GM21360 (cell line): ENCODE measurements at regions not wholly inside any gene's neighbourhood (a gene's known extent, or its start where the extent isn't known, plus 50 kb on each side); places are given as distances from the start of the nearest gene placed in this dataset.

Experiments
- ATAC-seq: cut with Tn5 transposase; IDR thresholded peaks from one replicate; pipeline ENCODE4 v1.9.1; 2021; ENCODE audit warnings: mild to moderate bottlenecking, moderate library complexity; ENCODE audit not compliant: unreplicated experiment

- ATAC-seq: no peak
Measured at GRCh38 chr18:64888956-64889355, 740.1 kb upstream of the LINC00305 start.

GRCh38 chr18:64886995-64887394 is 738.1 kb upstream of the LINC00305 start:
- ATAC-seq: no peak

GRCh38 chr18:64882896-64883295 is 734.0 kb upstream of the LINC00305 start:
- no peak for ATAC-seq

GRCh38 chr18:64876833-64877232 is 727.9 kb upstream of the LINC00305 start:
- ATAC-seq: no peak

- no peak for ATAC-seq
Measured at GRCh38 chr18:64872710-64873458, 724.0 kb upstream of the LINC00305 start.

GRCh38 chr18:64854112-64854511 is 705.2 kb upstream of the LINC00305 start:
- no peak for ATAC-seq

- no peak for ATAC-seq
Measured at GRCh38 chr18:64852281-64852680, 703.4 kb upstream of the LINC00305 start.

GRCh38 chr18:64851726-64852125 is 702.8 kb upstream of the LINC00305 start:
- ATAC-seq: no peak

- no peak for ATAC-seq
Measured at GRCh38 chr18:64850791-64851190, 701.9 kb upstream of the LINC00305 start.

- no peak for ATAC-seq
Measured at GRCh38 chr18:64840911-64841701, 692.2 kb upstream of the LINC00305 start.

- no peak for ATAC-seq
Measured at GRCh38 chr18:64810354-64810753, 661.5 kb upstream of the LINC00305 start.

GRCh38 chr18:64809801-64810200 is 660.9 kb upstream of the LINC00305 start:
- no peak for ATAC-seq

GRCh38 chr18:64807560-64807959 is 658.7 kb upstream of the LINC00305 start:
- ATAC-seq: no peak

- ATAC-seq: no peak
Measured at GRCh38 chr18:64806691-64807090, 657.8 kb upstream of the LINC00305 start.

GRCh38 chr18:64806232-64806631 is 657.3 kb upstream of the LINC00305 start:
- ATAC-seq: no peak

- no peak for ATAC-seq
Measured at GRCh38 chr18:64803471-64803870, 654.6 kb upstream of the LINC00305 start.

- ATAC-seq: no peak
Measured at GRCh38 chr18:64800151-64800550, 651.3 kb upstream of the LINC00305 start.

- no peak for ATAC-seq
Measured at GRCh38 chr18:64799376-64799775, 650.5 kb upstream of the LINC00305 start.

- no peak for ATAC-seq
Measured at GRCh38 chr18:64791236-64791635, 642.3 kb upstream of the LINC00305 start.

GRCh38 chr18:64785686-64786085 is 636.8 kb upstream of the LINC00305 start:
- ATAC-seq: no peak

GRCh38 chr18:64777556-64777955 is 628.7 kb upstream of the LINC00305 start:
- no peak for ATAC-seq

GRCh38 chr18:64765908-64766307 is 617.0 kb upstream of the LINC00305 start:
- no peak for ATAC-seq
